ENCODE measurements at regions not wholly inside any gene's neighbourhood (a gene's known extent, or its start where the extent isn't known, plus 50 kb on each side); places are given as distances from the start of the nearest gene placed in this dataset.

DNA sequence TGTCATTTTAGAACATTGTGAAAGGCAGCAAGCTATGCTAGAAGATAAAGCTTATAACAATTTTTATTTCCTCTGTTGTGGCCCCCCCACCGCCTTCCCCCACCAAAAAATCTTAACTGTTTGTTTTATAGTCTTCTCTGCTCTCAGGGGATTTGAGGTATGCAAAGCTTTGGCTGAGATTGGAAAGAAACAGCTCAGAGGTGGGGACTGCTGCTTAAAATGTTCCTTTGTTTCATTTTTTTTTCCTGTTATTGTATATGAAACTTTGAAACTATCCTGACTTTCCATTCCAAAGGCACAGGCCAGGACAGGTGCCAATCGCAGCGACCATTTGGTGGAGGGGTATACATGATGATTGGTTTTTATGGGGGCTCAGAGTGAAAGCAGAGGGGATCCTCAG is 114.7 kb upstream of the PHACTR1 start:
- Histone ChIP-seq H3K36me3 (ENCODE audit: insufficient read depth, low read length) (no peaks in the 10 kb centered on the region), H3F3A (ENCODE audit: insufficient read depth, low read length) (no peaks in the 10 kb centered on the region), H3K4me1 (ENCODE audit: insufficient read depth, low read length, severe bottlenecking) (peaks cover 81% of the 10 kb centered on the region), H2AFZ (ENCODE audit: low read length) (no peak overlapping the region), H3K9ac (ENCODE audit: low read length) (peak overlapping the region; percentile 60), H4K20me1 (ENCODE audit: insufficient read depth, low read length) (no peaks in the 10 kb centered on the region), H3K4me2 (ENCODE audit: low read length) (peak overlapping the region; percentile 69), H3K9me3 (ENCODE audit: low read length) (no peaks in the 10 kb centered on the region), H3K9me2 (ENCODE audit: low read depth, low read length) (no peaks in the 10 kb centered on the region), H3K4me3 (ENCODE audit: low read depth, low read length, poor library complexity, severe bottlenecking) (peak overlapping the region; percentile 41), H3K27ac (ENCODE audit: low read depth, low read length, poor library complexity, severe bottlenecking) (peak overlapping the region; percentile 93), H3K79me2 (ENCODE audit: insufficient read depth, low read length) (no peaks in the 10 kb centered on the region), H3K27me3 (ENCODE audit: insufficient read depth, low read length) (no peaks in the 10 kb centered on the region)
- no peak for TF ChIP-seq EZH2 (IDR thresholded peaks at IDR 0.05; ENCODE audit: borderline replicate concordance, low read length)
- TF ChIP-seq, protein P1, sequence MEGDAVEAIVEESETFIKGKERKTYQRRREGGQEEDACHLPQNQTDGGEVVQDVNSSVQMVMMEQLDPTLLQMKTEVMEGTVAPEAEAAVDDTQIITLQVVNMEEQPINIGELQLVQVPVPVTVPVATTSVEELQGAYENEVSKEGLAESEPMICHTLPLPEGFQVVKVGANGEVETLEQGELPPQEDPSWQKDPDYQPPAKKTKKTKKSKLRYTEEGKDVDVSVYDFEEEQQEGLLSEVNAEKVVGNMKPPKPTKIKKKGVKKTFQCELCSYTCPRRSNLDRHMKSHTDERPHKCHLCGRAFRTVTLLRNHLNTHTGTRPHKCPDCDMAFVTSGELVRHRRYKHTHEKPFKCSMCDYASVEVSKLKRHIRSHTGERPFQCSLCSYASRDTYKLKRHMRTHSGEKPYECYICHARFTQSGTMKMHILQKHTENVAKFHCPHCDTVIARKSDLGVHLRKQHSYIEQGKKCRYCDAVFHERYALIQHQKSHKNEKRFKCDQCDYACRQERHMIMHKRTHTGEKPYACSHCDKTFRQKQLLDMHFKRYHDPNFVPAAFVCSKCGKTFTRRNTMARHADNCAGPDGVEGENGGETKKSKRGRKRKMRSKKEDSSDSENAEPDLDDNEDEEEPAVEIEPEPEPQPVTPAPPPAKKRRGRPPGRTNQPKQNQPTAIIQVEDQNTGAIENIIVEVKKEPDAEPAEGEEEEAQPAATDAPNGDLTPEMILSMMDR (IDR thresholded peaks at IDR 0.05; ENCODE audit: low read length), result no peak

DNA sequence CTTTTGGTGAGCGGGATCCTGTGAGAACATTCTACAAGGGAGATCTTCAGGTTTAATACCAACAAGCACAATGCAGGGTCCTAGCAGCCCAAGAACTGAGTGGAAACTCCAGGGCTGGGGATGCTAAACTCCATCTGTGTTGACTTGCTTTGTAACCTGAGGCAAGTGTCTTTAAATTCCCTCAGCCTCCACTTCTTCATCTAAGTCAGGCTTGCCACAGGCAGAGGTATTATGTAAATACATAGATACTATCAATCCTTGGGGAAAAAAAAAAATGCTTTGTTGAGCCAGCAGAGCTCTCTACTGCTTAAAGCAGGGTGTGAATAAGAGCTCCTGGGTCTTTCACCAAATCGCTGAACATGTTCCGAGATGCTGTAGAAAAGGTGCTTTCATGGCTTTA is 114.2 kb upstream of the PHACTR1 start:
- Histone ChIP-seq H3K4me1 (ENCODE audit: insufficient read depth, low read length, severe bottlenecking) (peaks cover 82% of the 10 kb centered on the region), H3K4me3 (ENCODE audit: low read depth, low read length, poor library complexity, severe bottlenecking) (peak overlapping the region; percentile 41), H3K9ac (ENCODE audit: low read length) (peak overlapping the region; percentile 60), H3K4me2 (ENCODE audit: low read length) (peak overlapping the region; percentile 69), H3K36me3 (ENCODE audit: insufficient read depth, low read length) (no peaks in the 10 kb centered on the region), H3K79me2 (ENCODE audit: insufficient read depth, low read length) (no peaks in the 10 kb centered on the region), H4K20me1 (ENCODE audit: insufficient read depth, low read length) (no peaks in the 10 kb centered on the region), H3K9me3 (ENCODE audit: low read length) (no peaks in the 10 kb centered on the region), H2AFZ (ENCODE audit: low read length) (no peak overlapping the region), H3K27ac (ENCODE audit: low read depth, low read length, poor library complexity, severe bottlenecking) (peak overlapping the region; percentile 93), H3K9me2 (ENCODE audit: low read depth, low read length) (no peaks in the 10 kb centered on the region), H3F3A (ENCODE audit: insufficient read depth, low read length) (no peaks in the 10 kb centered on the region), H3K27me3 (ENCODE audit: insufficient read depth, low read length) (no peaks in the 10 kb centered on the region)
- no peak for TF ChIP-seq EZH2 (IDR thresholded peaks at IDR 0.05; ENCODE audit: borderline replicate concordance, low read length)
- TF ChIP-seq, protein P1 (IDR thresholded peaks at IDR 0.05; ENCODE audit: low read length), result no peak

DNA sequence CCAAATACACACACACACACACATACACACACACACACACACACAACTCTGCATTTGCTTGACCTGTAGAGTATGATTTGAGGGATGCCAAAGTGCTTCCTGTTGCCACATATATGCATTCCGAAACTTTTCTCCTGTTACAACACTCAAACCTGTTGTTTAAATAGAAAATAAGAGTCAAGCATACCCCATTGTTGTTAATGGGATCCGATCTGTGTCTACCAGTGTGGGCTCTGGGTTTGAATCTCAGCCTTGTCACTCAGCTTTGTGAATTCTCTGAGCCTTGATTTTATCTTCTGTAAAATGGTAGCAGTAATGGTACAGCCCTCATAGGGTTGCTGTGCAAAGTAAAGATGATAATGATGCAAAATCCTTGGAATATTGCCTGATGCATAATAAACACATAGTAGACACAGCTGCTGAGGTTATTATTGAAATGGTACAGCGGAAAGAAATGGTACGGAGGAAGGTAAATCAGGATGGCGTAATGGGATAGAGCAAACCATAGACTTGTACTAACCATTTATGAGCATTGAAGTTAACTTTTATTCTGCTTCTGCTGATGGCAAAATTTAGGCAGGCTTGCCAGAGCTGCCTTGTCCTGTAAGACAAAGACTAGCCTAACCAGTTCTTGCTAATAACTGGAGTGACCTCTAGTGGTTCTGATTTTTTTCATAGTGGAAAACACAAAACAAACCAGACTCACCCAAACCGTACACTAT is 113.5 kb upstream of the PHACTR1 start:
- Histone ChIP-seq H3K79me2 (ENCODE audit: insufficient read depth, low read length) (no peaks in the 10 kb centered on the region), H3K9ac (ENCODE audit: low read length) (peak overlapping the region; percentile 60), H3K27ac (ENCODE audit: low read depth, low read length, poor library complexity, severe bottlenecking) (peak overlapping the region; percentile 93), H3K27me3 (ENCODE audit: insufficient read depth, low read length) (no peaks in the 10 kb centered on the region), H3K36me3 (ENCODE audit: insufficient read depth, low read length) (no peaks in the 10 kb centered on the region), H2AFZ (ENCODE audit: low read length) (no peak overlapping the region), H4K20me1 (ENCODE audit: insufficient read depth, low read length) (no peaks in the 10 kb centered on the region), H3K9me3 (ENCODE audit: low read length) (no peaks in the 10 kb centered on the region), H3K4me3 (ENCODE audit: low read depth, low read length, poor library complexity, severe bottlenecking) (peak overlapping the region; percentile 41), H3F3A (ENCODE audit: insufficient read depth, low read length) (no peaks in the 10 kb centered on the region), H3K4me2 (ENCODE audit: low read length) (peak overlapping the region; percentile 69), H3K4me1 (ENCODE audit: insufficient read depth, low read length, severe bottlenecking) (peaks cover 90% of the 10 kb centered on the region), H3K9me2 (ENCODE audit: low read depth, low read length) (no peaks in the 10 kb centered on the region)
- TF ChIP-seq, protein P1 (IDR thresholded peaks at IDR 0.05; ENCODE audit: low read length), result peak; percentile 72
- TF ChIP-seq EZH2 (IDR thresholded peaks at IDR 0.05; ENCODE audit: borderline replicate concordance, low read length), result no peak
